Ammon's horn (tissue), 1 donor: ENCODE measurements at regions not wholly inside any gene's neighbourhood (a gene's known extent, or its start where the extent isn't known, plus 50 kb on each side); places are given as distances from the start of the nearest gene placed in this dataset.
"Not testable (repeated sequence)": the region's sequence is repeated elsewhere in the genome, so short reads cannot be mapped to it uniquely, and the experiment has no call there.

Source experiments
- DNase-seq: peaks from one replicate; pipeline ENCODE4 v3.0.0-alpha.2; 2016; ENCODE audit warnings: low spot score

GRCh38 chr2:39487398-39488250 lies 50.5 kb upstream of the MAP4K3 start:
- no peak for DNase-seq

GRCh38 chr2:39488450-39488849 lies 51.4 kb upstream of the MAP4K3 start:
- no peak for DNase-seq

GRCh38 chr2:39490586-39490985 lies 53.5 kb upstream of the MAP4K3 start:
- DNase-seq: no peak

GRCh38 chr2:39491653-39492052 lies 54.6 kb upstream of the MAP4K3 start:
- no peak for DNase-seq

- no peak for DNase-seq
These were observed 55.1 kb upstream of the MAP4K3 start for GRCh38 chr2:39492095-39492590.

- no peak for DNase-seq
These were observed 55.6 kb upstream of the MAP4K3 start for GRCh38 chr2:39492716-39493115.

GRCh38 chr2:39494784-39495251 lies 57.7 kb upstream of the MAP4K3 start:
- DNase-seq: no peak

GRCh38 chr2:39497082-39497801 lies 60.2 kb upstream of the MAP4K3 start:
- DNase-seq: no peak

- DNase-seq: not testable (repeated sequence)
These were observed 61.1 kb upstream of the MAP4K3 start for GRCh38 chr2:39498176-39498575.

GRCh38 chr2:39498786-39499185 lies 61.7 kb upstream of the MAP4K3 start:
- no peak for DNase-seq

GRCh38 chr2:39499336-39499735 lies 62.3 kb upstream of the MAP4K3 start:
- DNase-seq: no peak

GRCh38 chr2:39501412-39501811 lies 64.3 kb upstream of the MAP4K3 start:
- no peak for DNase-seq

- DNase-seq: no peak
These were observed 66.2 kb upstream of the MAP4K3 start for GRCh38 chr2:39503277-39503676.

- no peak for DNase-seq
These were observed 67.8 kb upstream of the MAP4K3 start for GRCh38 chr2:39504790-39505335.

GRCh38 chr2:39506215-39506614 lies 69.1 kb upstream of the MAP4K3 start:
- no peak for DNase-seq

GRCh38 chr2:39508198-39508597 lies 71.1 kb upstream of the MAP4K3 start:
- DNase-seq: no peak

- DNase-seq: no peak
These were observed 73.1 kb upstream of the MAP4K3 start for GRCh38 chr2:39510140-39510539.

GRCh38 chr2:39511219-39511604 lies 74.1 kb upstream of the MAP4K3 start:
- no peak for DNase-seq

GRCh38 chr2:39511605-39512433 lies 74.7 kb upstream of the MAP4K3 start:
- no peak for DNase-seq

GRCh38 chr2:39512434-39512935 lies 75.4 kb upstream of the MAP4K3 start:
- no peak for DNase-seq

- DNase-seq: no peak
These were observed 75.9 kb upstream of the MAP4K3 start for GRCh38 chr2:39512941-39513340.

- DNase-seq: peak; percentile 78
These were observed 76.6 kb upstream of the MAP4K3 start for GRCh38 chr2:39513641-39514094.
